ENCODE measurements at regions not wholly inside any gene's neighbourhood (a gene's known extent, or its start where the extent isn't known, plus 50 kb on each side); places are given as distances from the start of the nearest gene placed in this dataset.

GRCh38 chr3:152210697-152211096, 58.0 kb upstream of the MBNL1 start:
- TF ChIP-seq, protein P1, sequence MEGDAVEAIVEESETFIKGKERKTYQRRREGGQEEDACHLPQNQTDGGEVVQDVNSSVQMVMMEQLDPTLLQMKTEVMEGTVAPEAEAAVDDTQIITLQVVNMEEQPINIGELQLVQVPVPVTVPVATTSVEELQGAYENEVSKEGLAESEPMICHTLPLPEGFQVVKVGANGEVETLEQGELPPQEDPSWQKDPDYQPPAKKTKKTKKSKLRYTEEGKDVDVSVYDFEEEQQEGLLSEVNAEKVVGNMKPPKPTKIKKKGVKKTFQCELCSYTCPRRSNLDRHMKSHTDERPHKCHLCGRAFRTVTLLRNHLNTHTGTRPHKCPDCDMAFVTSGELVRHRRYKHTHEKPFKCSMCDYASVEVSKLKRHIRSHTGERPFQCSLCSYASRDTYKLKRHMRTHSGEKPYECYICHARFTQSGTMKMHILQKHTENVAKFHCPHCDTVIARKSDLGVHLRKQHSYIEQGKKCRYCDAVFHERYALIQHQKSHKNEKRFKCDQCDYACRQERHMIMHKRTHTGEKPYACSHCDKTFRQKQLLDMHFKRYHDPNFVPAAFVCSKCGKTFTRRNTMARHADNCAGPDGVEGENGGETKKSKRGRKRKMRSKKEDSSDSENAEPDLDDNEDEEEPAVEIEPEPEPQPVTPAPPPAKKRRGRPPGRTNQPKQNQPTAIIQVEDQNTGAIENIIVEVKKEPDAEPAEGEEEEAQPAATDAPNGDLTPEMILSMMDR (IDR thresholded peaks at IDR 0.05; ENCODE audit: low read depth, low read length, missing input control), result no peak
- TF ChIP-seq SP1 (IDR thresholded peaks at IDR 0.05), result no peak
